ENCODE measurements at regions not wholly inside any gene's neighbourhood (a gene's known extent, or its start where the extent isn't known, plus 50 kb on each side); places are given as distances from the start of the nearest gene placed in this dataset.

DNA sequence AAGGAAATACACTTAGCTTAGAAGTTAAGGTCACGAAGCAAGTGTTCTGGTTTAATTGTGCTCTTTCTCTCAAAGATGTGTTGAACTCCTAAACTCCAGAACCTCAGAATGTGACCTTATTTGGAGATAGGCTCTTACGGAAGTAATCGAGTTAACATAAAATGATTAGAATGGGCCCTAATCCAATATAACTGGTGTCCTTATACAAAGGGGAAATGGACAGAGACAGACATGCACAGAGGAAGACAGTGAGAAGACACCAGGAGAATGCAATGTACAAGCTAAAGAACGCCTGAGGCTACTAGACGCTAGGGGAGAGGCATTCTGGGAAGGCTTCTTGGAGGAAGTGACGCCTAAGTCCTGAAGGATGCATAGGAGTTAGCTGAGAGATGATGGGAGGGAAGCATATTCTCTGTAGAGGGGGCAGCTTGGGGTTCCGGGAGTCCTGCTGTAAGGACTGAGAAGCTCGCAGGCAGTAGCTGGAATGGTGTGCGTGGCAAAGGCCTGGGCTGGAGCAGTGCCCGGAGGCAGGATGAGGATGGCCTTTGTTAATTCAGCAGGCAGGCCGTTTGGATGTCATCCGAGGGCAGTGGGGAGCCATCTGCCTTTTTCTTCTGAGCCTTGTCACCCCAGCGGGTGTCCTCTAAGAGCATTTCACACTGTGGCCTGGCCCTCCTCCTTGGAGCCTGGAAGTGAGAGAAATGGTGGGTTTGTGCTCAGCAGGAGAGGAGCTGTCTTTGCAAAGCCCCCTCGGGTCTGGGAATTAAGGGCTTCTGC lies 513.4 kb downstream of the SHQ1 start:
- TF ChIP-seq, protein P1, sequence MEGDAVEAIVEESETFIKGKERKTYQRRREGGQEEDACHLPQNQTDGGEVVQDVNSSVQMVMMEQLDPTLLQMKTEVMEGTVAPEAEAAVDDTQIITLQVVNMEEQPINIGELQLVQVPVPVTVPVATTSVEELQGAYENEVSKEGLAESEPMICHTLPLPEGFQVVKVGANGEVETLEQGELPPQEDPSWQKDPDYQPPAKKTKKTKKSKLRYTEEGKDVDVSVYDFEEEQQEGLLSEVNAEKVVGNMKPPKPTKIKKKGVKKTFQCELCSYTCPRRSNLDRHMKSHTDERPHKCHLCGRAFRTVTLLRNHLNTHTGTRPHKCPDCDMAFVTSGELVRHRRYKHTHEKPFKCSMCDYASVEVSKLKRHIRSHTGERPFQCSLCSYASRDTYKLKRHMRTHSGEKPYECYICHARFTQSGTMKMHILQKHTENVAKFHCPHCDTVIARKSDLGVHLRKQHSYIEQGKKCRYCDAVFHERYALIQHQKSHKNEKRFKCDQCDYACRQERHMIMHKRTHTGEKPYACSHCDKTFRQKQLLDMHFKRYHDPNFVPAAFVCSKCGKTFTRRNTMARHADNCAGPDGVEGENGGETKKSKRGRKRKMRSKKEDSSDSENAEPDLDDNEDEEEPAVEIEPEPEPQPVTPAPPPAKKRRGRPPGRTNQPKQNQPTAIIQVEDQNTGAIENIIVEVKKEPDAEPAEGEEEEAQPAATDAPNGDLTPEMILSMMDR (conservative IDR thresholded peaks at IDR 0.05; ENCODE audit: low read depth, low read length), result no peak
- no peak overlapping the region for H3K4me3 ChIP-seq (ENCODE audit: low read depth, low read length)
- DNase-seq (ENCODE audit: low read depth), result no peak

DNA sequence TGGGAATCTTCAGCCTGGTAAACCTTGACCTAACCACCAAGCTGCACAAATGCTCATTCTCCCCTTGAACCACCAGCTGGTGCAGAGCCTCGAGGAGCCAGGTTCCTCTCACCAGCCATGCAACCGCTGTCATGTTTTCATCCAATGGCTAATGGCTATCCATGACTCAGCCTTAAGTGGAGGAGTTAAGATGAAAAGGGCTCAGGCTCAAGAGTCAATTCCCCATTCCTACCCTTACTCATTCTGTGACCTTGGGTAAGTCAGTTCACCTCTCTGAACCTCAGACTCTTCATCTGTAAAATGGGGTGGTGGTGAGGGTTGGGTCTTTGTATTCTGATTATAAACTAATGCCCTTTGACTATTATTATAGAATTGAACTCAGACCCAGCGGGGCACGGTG lies 515.6 kb downstream of the SHQ1 start:
- no peak for DNase-seq (ENCODE audit: low read depth)
- no peak overlapping the region for H3K4me3 ChIP-seq (ENCODE audit: low read depth, low read length)
- TF ChIP-seq, protein P1 (conservative IDR thresholded peaks at IDR 0.05; ENCODE audit: low read depth, low read length), result no peak

DNA sequence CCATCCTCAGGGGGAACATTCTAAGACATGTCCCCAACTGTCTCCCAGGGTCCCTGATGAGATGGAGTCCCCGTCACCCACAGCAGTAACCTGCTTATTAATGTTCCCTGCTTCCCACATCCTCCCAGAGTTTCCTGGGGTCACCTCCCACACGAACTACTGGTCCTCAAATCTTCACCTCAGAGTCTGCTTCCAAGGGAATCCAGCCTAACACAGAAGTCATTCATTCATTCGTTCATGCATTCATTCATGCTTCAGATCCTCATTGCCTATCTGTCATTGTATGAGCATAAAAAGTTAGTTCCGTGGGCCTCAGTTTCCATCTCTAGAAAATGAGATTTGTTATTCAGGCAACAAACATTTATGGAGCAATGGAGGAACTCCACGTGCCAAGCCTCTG lies 516.2 kb downstream of the SHQ1 start:
- DNase-seq (ENCODE audit: low read depth), result no peak
- H3K4me3 ChIP-seq (ENCODE audit: low read depth, low read length), result no peak overlapping the region
- TF ChIP-seq, protein P1 (conservative IDR thresholded peaks at IDR 0.05; ENCODE audit: low read depth, low read length), result no peak

DNA sequence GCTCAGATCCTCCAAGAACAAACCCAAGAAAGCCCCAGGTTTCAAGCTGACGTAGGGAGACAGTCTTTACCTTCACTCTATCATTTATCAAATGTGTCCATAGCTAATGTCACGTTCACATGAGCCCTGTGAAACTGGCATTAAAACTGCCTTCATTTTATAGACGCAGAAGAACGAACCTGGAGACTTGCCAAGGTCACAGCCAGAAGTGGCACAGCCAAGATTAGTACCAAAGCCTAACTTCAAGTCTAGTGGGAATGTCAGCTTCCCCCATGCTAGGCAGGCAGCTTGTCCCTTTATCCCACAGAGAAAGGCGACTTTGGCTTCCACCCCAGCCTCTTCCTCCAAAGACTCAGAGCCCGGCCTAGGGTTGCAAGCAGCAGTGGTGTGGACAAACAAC lies 517.2 kb downstream of the SHQ1 start:
- H3K4me3 ChIP-seq (ENCODE audit: low read depth, low read length), result no peak overlapping the region
- TF ChIP-seq, protein P1 (conservative IDR thresholded peaks at IDR 0.05; ENCODE audit: low read depth, low read length), result no peak
- DNase-seq (ENCODE audit: low read depth), result no peak

DNA sequence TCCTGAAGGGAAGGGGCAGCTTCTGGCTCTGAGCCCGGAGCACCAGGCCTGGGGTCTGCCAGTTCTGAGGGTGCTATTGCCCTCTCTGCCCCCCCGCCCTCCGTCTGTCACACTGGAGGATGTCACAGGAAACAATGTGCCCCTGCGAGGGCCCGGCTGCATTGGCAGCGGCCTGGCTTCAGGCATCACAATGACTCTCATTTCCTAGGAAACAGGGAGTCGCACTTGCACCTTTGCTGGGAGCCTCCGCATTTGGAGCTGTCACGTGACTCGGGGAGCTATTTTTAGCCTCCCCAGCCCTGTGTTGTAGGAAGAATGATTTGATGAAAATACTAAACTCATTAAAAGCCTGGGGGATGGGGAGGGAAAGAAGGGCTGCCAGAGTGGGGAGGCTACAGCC lies 518.9 kb downstream of the SHQ1 start:
- DNase-seq (ENCODE audit: low read depth), result no peak
- no peak overlapping the region for H3K4me3 ChIP-seq (ENCODE audit: low read depth, low read length)
- TF ChIP-seq, protein P1 (conservative IDR thresholded peaks at IDR 0.05; ENCODE audit: low read depth, low read length), result no peak

DNA sequence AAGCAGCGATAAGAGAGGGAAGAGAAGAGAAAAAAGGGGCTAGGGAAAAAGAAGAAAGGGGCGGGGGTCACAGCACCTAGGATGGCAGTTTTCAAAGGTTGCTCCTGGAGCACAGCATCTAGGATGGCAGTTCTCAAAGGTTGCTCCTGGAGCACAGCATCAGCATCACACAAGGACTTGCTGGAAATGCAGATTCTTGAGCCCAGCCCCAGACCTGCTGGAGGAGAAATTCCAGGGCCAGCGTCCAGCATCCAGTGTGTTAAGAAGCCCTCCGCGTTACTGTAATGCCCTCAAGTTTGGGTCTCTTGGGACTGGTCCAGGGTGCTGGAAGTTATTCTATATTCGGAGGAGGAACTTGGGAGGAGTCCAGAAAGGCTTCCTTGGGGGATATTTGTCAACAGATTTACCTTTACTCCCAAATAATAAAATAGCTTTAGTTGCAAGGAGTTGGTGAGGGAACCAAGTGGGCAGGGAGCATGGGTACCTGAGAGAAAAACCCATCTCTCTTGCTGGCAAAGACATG lies 519.4 kb downstream of the SHQ1 start:
- DNase-seq (ENCODE audit: low read depth), result no peak
- TF ChIP-seq, protein P1 (conservative IDR thresholded peaks at IDR 0.05; ENCODE audit: low read depth, low read length), result no peak
- no peak overlapping the region for H3K4me3 ChIP-seq (ENCODE audit: low read depth, low read length)

DNA sequence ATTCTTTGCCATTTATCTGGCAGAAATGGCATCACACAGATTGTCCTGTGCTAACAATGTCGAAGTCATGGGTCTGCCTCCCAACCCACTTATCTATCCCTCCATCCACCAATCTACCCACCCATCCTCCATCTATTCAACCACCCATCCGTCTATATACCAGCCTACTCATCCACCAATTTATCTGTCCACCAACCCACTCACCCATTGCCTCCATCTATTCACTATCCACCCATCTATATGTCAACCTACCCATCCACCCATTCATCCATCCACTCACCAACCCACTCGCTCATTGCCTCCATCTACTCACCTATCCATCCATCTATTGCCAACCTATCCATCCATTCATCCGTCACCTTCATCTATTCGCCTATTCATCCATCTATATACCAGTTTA lies 521.2 kb downstream of the SHQ1 start:
- H3K4me3 ChIP-seq (ENCODE audit: low read depth, low read length), result no peak overlapping the region
- DNase-seq (ENCODE audit: low read depth), result no peak
- TF ChIP-seq, protein P1 (conservative IDR thresholded peaks at IDR 0.05; ENCODE audit: low read depth, low read length), result no peak
